GM23338 (cell line): ENCODE measurements at regions not wholly inside any gene's neighbourhood (a gene's known extent, or its start where the extent isn't known, plus 50 kb on each side); places are given as distances from the start of the nearest gene placed in this dataset.

Experiments used
- EZH2phosphoT487 ChIP-seq: fragments of 200-600 bp; sonication (generic); IDR thresholded peaks from one replicate; pipeline ENCODE4 v1.8.1; 2018; ENCODE audit warnings: antibody characterized with exemption; ENCODE audit not compliant: unreplicated experiment
- POLR2AphosphoS5 ChIP-seq: IDR thresholded peaks from 2 replicates; pipeline ENCODE4 v1.6.1; 2016; ENCODE audit warnings: antibody characterized with exemption, low read depth
- REST ChIP-seq: IDR thresholded peaks from one replicate; pipeline ENCODE4 v1.6.1; 2018; ENCODE audit warnings: antibody characterized with exemption; ENCODE audit not compliant: unreplicated experiment
- TF ChIP-seq, protein P1 (sequence below), 2 experiments: fragments of 200-600 bp in 1 of 2; sonication (generic) in 1 of 2; conservative IDR thresholded peaks; 2 replicates each; pipeline versions ENCODE4 v1.5.1 to v1.6.1; 2016 to 2017; ENCODE audit warnings: antibody characterized with exemption in 2 of 2, low read depth in 2 of 2, mild to moderate bottlenecking in 2 of 2, moderate library complexity in 1 of 2

GRCh38 chr3:164095279-164095678 is 983.0 kb downstream of the SI start:
- TF ChIP-seq, protein P1, sequence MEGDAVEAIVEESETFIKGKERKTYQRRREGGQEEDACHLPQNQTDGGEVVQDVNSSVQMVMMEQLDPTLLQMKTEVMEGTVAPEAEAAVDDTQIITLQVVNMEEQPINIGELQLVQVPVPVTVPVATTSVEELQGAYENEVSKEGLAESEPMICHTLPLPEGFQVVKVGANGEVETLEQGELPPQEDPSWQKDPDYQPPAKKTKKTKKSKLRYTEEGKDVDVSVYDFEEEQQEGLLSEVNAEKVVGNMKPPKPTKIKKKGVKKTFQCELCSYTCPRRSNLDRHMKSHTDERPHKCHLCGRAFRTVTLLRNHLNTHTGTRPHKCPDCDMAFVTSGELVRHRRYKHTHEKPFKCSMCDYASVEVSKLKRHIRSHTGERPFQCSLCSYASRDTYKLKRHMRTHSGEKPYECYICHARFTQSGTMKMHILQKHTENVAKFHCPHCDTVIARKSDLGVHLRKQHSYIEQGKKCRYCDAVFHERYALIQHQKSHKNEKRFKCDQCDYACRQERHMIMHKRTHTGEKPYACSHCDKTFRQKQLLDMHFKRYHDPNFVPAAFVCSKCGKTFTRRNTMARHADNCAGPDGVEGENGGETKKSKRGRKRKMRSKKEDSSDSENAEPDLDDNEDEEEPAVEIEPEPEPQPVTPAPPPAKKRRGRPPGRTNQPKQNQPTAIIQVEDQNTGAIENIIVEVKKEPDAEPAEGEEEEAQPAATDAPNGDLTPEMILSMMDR (conservative IDR thresholded peaks at IDR 0.05; ENCODE audit: low read depth in 2 of 2), result no peak
- TF ChIP-seq POLR2AphosphoS5, result no peak
- no peak for TF ChIP-seq EZH2phosphoT487
- TF ChIP-seq REST, result no peak
